KBM-7 (cell line): ENCODE measurements at regions not wholly inside any gene's neighbourhood (a gene's known extent, or its start where the extent isn't known, plus 50 kb on each side); places are given as distances from the start of the nearest gene placed in this dataset.
A peak's percentile ranks its signal among the peaks of the same experiment; 100 is the strongest.
"Not testable (repeated sequence)": the region's sequence is repeated elsewhere in the genome, so short reads cannot be mapped to it uniquely, and the experiment has no call there.

Experiments
- DNase-seq: peaks from one replicate; pipeline ENCODE4 v3.0.0-alpha.2; 2015
- in situ Hi-C: fragments of 300-500 bp; cut with MboI; formaldehyde crosslinking; loops from 2 replicates; pipeline ENCODE4 v1.14.3; 2020; ENCODE audit warnings: low sequenced_read_pairs, low pct_unique_long_range_greater_than_20kb, mixed read lengths

DNA sequence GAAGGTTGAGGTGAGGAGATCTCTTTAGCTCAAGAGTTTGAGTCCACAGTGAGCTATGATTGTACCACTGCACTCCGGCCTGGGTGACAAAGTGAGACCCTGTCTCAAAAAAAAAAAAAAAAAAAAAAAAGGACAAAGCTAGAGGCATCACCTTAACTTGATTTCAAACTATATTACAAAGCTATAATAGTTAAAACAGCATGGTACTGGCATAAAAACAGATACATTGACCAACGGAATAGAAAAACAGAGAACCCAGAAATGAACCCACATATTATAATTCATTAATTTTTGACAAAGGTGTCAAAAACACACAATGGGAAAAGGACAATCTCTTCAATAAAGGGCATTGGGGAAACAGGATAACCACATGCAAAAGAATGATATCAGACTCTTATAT lies 50.8 kb upstream of the MBOAT1 start:
- DNase-seq = no peak
- in situ Hi-C loops = no loop called here

DNA sequence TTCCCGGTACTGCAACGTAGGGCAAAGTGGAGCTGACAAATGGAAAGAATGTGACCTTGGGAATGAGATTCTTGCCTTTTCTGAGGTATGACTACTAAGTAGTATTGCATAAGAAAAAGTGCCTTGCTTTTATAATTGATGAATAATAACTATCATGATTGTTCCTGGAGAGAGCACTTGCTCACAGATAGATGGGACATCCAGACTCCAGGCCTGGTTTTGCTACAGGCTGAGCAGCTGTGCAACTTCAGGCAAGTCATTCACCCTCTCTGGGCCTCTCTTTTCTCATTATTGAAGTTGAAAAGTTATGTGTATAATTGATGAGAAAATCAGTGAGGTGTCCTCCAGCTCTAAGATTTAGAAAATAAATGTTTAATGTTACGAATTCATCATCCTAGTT lies 53.6 kb upstream of the MBOAT1 start:
- no peak for DNase-seq
- in situ Hi-C loops = no loop called here

DNA sequence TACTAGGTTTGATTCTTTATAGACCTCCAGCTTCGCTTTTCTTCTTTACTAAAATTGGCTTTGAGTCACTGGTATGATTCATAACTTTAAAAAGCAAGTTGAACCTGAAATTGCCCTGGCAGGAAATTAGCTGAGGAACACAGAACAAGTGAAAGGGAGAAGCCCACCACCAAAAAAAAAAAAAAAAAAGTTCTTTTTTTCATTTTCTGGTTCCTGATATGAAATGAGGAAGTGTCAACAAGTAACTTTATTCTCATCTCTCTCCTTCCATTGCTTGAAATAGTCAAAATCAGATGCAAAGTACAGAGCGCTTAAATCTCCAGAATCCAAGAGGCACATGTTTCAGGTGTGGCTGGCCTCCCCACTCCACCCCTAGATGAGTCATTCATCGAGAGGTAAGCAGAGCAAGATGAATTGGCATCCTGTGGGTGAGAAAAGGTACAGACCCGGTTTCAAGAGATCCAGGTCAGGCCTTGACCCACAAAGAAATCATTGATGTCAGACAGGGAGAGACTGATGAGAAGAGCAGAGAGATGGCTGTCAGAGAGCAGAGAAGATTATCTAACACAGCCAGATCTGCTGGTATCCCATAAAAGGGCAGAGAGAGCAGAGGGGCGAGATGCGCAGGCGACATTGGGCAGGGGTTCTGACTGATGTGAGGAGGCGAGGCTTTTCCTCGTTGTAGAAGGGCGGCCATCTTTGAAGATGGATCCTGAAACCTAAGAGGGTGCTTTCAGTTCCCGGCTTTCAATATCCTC lies 54.8 kb upstream of the MBOAT1 start:
- peak; percentile 69 for DNase-seq
- in situ Hi-C loops = no loop called here

DNA sequence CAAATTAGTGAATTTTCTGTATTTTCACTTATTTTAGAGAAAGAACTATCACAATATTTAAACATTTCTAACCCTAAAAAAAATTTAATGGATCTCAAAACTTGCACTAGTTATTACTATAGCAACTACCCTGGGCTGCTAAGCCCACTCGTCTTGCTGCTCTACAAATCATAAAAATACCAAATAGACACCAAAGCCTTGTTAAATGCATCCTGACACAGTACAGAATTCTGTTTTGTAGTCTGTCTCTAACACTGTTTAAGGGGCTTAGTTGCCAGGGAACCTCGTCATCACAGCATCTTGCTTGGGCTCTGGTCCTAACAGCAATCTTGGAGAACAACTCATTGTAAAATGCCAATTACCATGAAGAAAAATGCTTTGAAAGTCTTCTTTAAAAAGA lies 56.9 kb upstream of the MBOAT1 start:
- DNase-seq = no peak
- in situ Hi-C loops = no loop called here

DNA sequence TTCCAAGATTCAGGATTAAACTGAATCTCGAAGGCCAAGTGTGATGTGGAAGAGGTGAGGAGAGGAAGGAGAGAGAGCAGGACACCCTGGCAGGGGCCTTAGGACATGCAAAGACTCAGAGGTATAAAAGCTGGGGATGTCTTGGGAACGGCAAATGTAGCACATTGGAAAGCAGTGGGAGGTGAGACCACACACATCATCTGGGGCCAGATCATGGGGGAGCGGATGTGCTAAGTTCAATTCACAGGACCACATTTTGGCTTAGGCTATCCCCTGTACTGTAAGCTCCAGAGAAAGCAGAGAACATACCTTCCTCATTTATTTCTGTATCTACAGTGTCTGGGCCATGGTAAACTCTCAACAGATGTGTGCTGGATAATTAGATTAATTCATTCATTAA lies 59.5 kb upstream of the MBOAT1 start:
- no peak for DNase-seq
- in situ Hi-C loops = no loop called here

DNA sequence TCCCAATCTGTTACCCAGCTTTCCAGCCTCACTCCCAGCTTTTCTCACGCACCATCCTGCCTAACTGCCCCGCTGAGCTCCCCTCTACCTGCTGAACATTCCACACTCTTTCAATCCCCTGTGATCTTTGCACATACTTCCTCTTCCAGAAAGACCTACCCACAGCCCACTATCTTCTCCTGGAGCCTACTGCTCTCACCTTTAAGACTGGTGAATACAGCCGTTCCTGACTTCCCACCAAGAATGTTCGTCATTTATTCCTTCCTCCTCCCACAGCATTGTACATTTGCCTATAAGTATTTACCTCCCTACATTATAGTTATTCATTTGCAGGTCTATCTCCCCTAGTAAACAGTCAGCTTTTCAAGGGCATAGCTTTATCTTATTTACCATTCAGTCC lies 61.9 kb upstream of the MBOAT1 start:
- in situ Hi-C loops = no loop called here
- DNase-seq = no peak

DNA sequence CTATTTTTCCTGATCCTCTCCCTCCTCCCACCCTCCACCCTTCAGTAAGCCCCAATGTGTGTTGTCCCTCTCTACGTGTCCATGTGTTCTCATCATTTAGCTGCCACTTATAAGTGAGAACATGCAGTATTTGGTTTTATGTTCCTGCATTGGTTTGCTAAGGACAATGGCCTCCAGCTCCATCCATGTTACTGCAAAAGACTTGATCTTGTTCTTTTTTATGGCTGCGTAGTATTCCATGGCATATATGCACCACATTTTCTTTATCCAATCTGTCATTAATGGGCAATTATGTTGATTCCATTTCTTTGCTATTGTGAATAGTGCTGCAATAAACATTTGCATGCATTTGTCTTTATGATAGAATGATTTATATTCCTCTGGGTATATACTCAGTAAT lies 63.6 kb upstream of the MBOAT1 start:
- DNase-seq = not testable (repeated sequence)
- in situ Hi-C loops = loop anchor here (25.0 kb wide), 1 partner anchor 261 kb away; the partner anchor contains the start of gene CDKAL1

DNA sequence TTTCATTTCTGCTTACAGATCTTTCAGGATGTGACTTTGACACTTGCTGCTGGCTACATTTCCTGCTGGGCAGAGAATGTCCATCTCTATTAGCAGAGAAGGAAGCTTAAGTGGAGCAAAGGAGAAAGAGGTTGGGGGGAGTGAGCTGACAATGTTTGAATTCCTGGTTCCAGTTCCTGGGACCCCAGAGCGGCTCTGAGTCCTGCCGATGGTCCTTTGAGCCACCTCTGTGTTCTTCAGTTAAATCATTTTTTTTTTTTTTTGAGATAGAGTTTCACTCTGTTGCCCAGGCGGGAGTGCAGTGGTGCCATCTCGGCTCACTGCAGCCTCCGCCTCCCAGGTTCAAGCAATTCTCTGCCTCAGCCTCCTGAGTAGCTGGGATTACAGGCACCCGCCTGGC lies 65.5 kb upstream of the MBOAT1 start:
- in situ Hi-C loops = loop anchor here (25.0 kb wide), 1 partner anchor 260 kb away; the partner anchor contains the start of gene CDKAL1
- peak; percentile 21 for DNase-seq

DNA sequence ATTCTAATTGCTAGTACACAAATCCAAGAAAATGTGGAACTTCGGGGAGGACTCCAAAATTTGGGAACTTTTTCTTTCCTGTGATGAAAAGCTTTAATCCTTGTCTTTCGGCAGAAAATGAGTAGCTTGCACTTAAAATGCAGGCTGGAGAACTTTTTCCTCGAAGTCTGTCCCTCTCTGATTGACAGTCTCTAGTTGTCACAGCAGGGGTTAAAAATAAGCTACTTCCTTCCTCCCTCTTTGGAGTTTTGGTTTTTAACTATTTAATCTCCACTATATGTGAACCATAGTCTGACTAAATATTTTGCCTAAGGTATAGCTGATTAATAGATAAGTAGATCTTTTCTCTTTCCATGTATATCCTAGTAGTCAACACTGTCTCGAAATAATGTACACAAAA lies 66.8 kb upstream of the MBOAT1 start:
- peak; percentile 65 for DNase-seq
- in situ Hi-C loops = loop anchor here (25.0 kb wide), 1 partner anchor 258 kb away; the partner anchor contains the start of gene CDKAL1

DNA sequence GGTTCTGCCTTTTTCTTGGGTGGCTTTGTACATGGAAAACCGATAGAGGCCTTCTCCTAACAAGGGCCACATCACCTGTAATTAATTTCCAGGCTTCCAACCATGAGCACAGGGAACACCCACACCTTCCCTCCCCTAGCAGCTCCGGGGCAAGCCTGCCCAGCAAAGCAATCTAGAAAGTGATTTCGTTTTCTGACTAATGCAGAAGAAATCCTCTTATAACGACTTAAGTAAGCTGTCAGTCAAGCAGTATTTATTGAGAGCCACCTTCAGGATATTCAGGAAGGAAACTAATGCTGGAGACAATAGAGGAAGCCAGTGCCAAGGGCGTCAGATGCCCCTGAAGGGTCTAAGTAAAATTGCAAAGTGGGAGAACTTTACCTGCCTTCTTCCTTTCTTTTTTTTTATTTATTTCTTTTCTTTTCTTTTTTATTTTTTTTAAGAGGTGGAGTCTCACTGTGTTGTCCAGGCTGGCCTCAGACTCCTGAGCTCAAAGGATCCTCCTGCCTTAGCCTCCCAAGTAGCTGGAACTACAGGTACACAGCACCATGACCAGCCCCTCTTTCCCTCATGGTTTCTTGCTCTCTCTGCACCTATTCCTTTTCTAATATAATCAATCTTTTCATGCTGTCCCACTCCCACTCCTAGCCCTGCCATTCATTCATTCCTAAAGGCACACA lies 67.5 kb upstream of the MBOAT1 start:
- in situ Hi-C loops = loop anchor here (25.0 kb wide), 1 partner anchor 258 kb away; the partner anchor contains the start of gene CDKAL1

DNA sequence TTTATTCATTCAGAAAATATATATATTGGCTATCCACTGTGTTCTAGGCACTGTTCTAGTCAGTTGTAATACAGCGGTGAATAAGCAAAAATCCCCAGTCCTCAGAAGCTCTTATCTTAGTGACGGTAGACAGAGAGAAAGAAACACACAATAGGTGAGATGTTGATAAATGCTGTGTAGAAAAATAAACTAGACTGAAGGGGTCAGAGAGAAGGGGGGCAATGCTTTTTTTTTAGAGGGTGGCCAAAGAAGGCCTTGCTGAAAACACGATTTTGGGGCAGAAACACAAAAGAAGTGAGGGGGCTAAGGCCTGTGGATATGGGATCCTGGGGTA lies 68.0 kb upstream of the MBOAT1 start:
- DNase-seq = no peak
- in situ Hi-C loops = loop anchor here (25.0 kb wide), 1 partner anchor 257 kb away; the partner anchor contains the start of gene CDKAL1

More for the DNA sequence above, 67.5 kb upstream of the MBOAT1 start:
- DNase-seq = peak; percentile 41

DNA sequence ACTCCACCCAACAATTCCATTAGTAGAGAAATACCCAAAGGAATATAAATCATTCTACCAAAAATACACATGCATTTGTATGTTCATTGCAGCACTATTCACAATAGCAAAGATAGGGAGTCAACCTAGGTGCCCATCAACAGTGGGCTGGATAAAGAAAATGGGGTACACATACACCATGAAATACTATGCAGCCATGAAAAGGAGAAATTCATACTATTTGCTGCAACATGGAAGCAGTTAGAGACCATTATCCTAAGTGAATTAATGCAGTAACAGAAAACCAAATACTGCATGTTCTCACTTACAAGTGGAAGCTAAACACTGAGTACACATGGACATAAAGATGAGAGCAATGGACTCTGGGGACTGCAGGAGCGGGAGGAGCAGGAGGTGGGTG lies 72.4 kb upstream of the MBOAT1 start:
- DNase-seq = no peak
- in situ Hi-C loops = loop anchor here (25.0 kb wide), 1 partner anchor 253 kb away; the partner anchor contains the start of gene CDKAL1

DNA sequence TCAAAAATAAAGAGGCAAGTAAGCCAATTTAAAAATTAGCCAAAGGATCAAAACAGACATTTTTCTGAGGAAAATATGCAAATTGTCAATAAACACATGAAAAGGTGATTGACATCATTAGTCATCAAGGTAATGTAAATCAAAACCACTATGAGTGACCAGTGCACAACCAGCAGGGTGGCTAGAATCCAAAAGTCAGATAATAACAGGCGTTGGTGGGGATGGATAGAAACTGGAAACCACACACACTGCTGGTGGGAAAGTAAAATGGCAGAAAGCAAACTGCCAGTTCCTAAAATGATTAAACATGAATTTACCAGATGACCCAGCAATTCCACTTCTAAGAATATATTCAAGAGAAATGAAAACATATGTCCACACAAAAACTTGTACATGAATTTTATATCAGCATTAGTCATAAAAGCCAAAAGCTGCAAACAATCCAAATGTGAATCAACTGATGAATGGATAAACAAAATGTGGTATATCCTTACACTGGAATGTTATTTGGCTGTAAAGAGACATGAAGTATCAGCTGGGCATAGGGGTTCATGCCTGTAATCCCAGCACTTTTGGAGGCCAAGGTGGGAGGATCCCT lies 74.8 kb upstream of the MBOAT1 start:
- DNase-seq = no peak
- in situ Hi-C loops = loop anchor here (25.0 kb wide), 1 partner anchor 250 kb away; the partner anchor contains the start of gene CDKAL1

DNA sequence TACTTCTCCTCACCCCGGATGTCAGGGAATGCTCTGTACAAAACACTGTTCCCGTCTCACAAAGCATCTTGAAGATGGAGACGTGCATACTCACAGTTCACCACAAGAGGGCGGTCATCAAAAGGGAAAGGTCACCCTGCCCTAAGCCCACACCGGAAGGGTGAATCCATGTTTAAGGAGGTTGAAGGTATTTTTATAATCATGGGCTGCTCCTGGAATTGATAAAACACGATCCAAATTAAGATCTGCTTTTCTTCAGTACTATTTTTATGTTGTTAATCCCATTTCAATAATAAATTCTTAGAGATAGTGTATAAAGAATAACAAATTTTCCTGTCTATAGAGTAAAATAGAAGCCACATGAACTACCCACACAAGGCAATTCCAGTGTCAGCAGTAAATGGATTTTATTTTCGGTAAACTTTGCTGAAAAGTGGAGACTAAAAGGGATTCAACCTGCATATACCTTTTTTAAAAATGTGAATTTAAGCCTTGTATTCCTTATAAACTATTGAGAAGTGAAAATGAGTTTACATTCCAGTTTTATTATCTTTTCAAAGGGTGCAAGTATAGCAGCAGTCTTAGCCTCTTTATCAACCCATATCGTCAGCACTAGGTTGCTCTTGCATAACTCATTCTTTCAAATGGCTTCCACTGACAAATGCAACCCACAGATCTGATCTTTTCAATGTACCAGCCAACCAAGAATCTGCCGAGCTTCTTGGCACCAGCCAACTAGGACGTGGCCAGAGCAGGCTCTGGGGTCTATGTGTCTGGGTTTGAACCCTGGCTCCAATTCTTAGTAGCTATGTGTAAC lies 79.7 kb upstream of the MBOAT1 start:
- peak; percentile 84 for DNase-seq
- in situ Hi-C loops = loop anchor here (25.0 kb wide), 1 partner anchor 245 kb away; the partner anchor contains the start of gene CDKAL1

DNA sequence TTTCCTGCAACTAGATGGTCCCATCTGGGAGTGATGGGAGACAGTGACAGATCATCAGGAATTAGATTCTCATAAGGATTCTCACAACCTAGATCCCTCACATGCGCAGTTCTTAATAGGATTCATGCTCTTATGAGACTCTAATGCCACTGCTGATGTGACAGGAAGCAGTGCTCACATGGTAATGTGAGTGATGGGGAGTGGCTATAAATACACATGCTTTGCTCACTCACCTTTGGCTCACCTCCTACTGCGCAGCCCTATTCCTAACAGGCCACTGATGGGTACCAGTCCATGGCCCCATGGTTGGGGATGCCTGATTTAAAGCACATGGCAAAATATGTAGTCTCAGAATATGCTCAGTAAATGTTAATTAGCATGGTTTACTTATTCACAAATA lies 80.6 kb upstream of the MBOAT1 start:
- in situ Hi-C loops = loop anchor here (25.0 kb wide), 1 partner anchor 244 kb away; the partner anchor contains the start of gene CDKAL1

DNA sequence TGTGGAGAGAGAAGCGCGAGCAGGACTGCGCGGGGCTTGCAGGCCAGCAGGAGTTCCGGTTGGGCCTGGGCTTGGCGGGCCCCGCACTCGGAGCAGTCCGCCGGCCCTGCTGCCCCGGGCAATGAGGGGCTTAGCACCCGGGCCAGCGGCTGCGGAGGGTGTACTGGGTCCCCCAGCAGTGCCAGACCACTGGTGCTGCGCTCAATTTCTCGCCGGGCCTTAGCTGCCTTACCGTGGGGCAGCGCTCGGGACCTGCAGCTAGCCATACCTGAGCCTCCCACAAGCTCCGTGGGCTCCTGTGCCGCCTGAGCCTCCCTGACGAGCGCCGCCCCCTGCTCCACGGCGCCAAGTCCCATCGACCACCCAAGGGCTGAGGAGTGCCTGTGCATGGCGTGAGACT lies 89.0 kb upstream of the MBOAT1 start:
- DNase-seq = no peak
- in situ Hi-C loops = no loop called here

More for the DNA sequence above, 80.6 kb upstream of the MBOAT1 start:
- DNase-seq = no peak

DNA sequence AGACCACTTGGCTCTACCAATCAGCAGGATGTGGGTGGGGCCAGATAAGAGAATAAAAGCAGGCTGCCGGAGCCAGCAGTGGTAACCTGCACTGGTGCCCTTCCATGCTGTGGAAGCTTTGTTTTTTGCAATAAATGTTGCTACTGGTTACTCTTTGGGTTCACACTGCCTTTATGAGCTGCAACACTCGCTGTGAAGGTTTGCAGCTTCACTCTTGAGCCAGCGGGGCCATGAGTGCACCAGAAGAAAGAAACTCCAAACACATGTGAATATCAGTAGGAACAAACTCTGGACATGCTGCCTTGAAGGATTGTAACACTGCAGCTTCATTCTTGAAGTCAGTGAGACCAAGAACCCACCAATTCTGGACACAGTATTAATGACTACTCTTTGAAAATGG lies 89.9 kb upstream of the MBOAT1 start:
- DNase-seq = no peak
- in situ Hi-C loops = no loop called here

DNA sequence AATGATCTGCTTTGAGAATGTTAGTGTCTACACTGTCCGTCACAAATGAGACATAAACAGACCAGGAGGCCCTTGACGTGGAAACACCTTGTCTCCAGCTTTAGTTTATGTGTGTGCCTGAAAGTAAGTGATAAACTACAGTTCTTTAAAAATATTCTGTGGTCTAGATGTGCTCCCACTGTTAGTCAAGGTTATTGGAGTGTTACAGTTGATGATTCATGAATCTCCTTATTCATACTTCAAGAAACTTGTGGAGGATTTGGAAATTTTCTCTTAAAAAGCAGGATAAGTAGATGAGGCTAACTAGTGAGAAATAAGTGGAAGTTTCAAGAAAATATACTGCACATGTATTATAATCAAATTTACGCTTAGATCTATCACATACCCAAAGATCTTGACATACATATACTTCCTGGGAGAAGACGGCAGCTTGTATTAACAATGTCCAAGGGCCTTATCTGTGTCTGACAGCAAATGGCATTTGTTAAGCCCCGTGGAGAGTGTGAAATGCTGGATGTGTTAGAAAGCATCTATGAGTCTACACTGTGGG lies 90.5 kb upstream of the MBOAT1 start:
- DNase-seq = no peak
- in situ Hi-C loops = no loop called here

DNA sequence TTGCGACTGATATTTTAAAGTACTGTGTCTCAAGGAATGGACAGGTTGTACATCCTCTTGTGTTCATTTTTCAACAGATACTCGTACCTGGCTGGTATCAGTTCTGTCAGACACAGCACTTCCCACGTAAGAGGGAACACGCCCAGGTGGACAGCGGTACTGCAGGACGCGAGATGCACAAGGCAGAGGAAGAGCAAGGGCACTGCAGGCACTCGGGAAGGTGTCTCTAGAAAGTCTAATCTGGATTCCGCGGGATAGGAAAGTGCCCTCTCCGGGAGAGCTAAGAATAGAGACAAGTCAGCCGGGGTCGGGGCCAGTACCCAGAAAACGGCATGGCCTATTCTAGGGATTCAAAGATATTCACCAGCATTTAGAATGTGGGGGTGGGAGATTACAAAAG lies 94.2 kb upstream of the MBOAT1 start:
- no peak for DNase-seq
- in situ Hi-C loops = no loop called here
